HL-60/S4 (cell line): ENCODE measurements at regions not wholly inside any gene's neighbourhood (a gene's known extent, or its start where the extent isn't known, plus 50 kb on each side); places are given as distances from the start of the nearest gene placed in this dataset.

ENCODE experiments used
- in situ Hi-C: fragments of 300-500 bp; cut with MboI; formaldehyde crosslinking; loops from 2 replicates; pipeline ENCODE4 v1.14.3; 2022; ENCODE audit warnings: low sequenced_read_pairs

- in situ Hi-C loops: no loop called here
Measured at GRCh38 chr1:96632045-96632664, 89.4 kb upstream of the PTBP2 start.

- in situ Hi-C loops: no loop called here
Measured at GRCh38 chr1:96633695-96634094, 87.9 kb upstream of the PTBP2 start.

DNA sequence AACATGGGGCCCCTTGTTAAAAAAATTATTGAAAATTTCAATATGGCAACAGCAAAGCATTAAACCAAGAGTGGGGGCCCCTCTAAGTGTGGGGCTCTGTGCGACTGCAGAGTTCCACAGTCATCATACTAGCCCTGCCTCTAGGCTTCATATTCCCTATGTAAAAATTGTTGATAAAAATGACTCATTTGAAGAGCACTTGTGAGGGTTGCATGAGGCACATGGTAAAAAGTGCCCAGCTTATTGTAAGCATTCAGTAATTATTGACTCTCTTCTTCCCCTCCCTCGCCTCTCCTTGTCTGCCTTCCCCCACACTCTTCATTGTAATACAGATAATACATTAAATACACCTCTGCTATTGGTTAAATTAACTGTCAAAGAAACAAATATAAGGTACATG, 86.7 kb upstream of the PTBP2 start:
- in situ Hi-C loops: no loop called here

- in situ Hi-C loops: no loop called here
Measured at GRCh38 chr1:96641282-96641681, 80.3 kb upstream of the PTBP2 start.

DNA sequence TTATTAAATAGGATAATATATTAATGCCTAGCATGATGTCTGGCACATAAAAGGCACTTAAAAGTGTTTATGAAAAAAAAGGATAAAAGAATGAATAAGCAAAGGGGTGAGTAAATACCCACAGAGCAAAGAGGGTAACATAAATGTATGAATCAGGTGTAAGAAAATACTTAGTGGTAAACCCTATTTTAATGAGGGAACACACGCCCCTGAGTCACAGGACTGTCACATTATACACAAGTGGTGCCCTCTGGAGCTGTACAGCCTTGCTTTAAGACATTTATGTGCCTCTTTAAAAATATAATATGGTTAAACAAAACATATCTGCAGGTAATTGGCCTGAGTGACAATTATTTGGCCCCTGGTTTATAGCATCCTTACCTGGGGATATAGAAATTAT, 78.1 kb upstream of the PTBP2 start:
- in situ Hi-C loops: no loop called here

GRCh38 chr1:96649301-96649700, 72.3 kb upstream of the PTBP2 start:
- in situ Hi-C loops: no loop called here

DNA sequence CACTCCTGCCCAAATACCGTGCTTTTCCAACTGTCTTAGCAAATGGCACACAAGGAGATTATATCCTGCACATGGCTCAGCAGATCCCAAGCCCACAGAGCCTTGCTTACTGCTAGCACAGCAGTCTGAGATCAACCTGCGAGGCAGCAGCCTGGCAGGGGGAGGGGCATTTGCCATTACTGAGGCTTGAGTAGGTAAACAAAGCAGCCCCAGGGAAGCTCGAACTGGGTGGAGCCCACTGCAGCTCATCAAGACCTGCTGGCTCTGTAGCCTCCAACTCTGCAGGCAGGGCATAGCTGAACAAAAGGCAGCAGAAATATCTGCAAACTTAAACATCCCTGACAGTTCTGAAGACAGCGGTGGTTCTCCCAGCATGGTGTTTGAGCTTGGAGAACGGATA, 70.1 kb upstream of the PTBP2 start:
- in situ Hi-C loops: no loop called here

GRCh38 chr1:96660051-96660450, 61.5 kb upstream of the PTBP2 start:
- in situ Hi-C loops: no loop called here

- in situ Hi-C loops: no loop called here
Measured at GRCh38 chr1:96660503-96660902, 61.1 kb upstream of the PTBP2 start.
